CD4-positive, alpha-beta T cell treated with Interleukin-10 for 1 hour (primary cell): ENCODE measurements at regions not wholly inside any gene's neighbourhood (a gene's known extent, or its start where the extent isn't known, plus 50 kb on each side); places are given as distances from the start of the nearest gene placed in this dataset.

Experiments
- DNase-seq: peaks from one replicate; pipeline ENCODE4 v3.0.0-alpha.2; 2020

GRCh38 chr1:181142096-181142958, 53.8 kb downstream of the IER5 start:
- DNase-seq, result peak; percentile 89

- DNase-seq, result no peak
Measured at GRCh38 chr1:181143102-181143859, 54.8 kb downstream of the IER5 start.

- no peak for DNase-seq
Measured at GRCh38 chr1:181144238-181144637, 55.7 kb downstream of the IER5 start.

GRCh38 chr1:181148636-181149035, 60.1 kb downstream of the IER5 start:
- DNase-seq, result no peak

- DNase-seq, result peak; percentile 82
Measured at GRCh38 chr1:181149326-181150125, 61.0 kb downstream of the IER5 start.

GRCh38 chr1:181150273-181150672, 61.8 kb downstream of the IER5 start:
- no peak for DNase-seq

- DNase-seq, result no peak
Measured at GRCh38 chr1:181150842-181151241, 62.3 kb downstream of the IER5 start.

- DNase-seq, result no peak
Measured at GRCh38 chr1:181151378-181152326, 63.2 kb downstream of the IER5 start.

GRCh38 chr1:181152892-181153633, 64.6 kb downstream of the IER5 start:
- DNase-seq, result no peak

- no peak for DNase-seq
Measured at GRCh38 chr1:181153634-181153961, 65.1 kb downstream of the IER5 start.

- DNase-seq, result no peak
Measured at GRCh38 chr1:181155339-181155738, 66.8 kb downstream of the IER5 start.

GRCh38 chr1:181159451-181160140, 71.1 kb downstream of the IER5 start:
- DNase-seq, result peak; percentile 79

GRCh38 chr1:181160322-181160721, 71.8 kb downstream of the IER5 start:
- DNase-seq, result no peak

GRCh38 chr1:181160998-181161870, 72.7 kb downstream of the IER5 start:
- DNase-seq, result peak; percentile 20

GRCh38 chr1:181163662-181164061, 75.2 kb downstream of the IER5 start:
- DNase-seq, result no peak

- DNase-seq, result peak; percentile 80
Measured at GRCh38 chr1:181166377-181167196, 78.1 kb downstream of the IER5 start.

- no peak for DNase-seq
Measured at GRCh38 chr1:181169281-181169865, 80.9 kb downstream of the IER5 start.

- no peak for DNase-seq
Measured at GRCh38 chr1:181170194-181170593, 81.7 kb downstream of the IER5 start.
